Dermis blood vessel endothelial cell (primary cell): ENCODE measurements at regions not wholly inside any gene's neighbourhood (a gene's known extent, or its start where the extent isn't known, plus 50 kb on each side); places are given as distances from the start of the nearest gene placed in this dataset.
"Not testable (repeated sequence)": the region's sequence is repeated elsewhere in the genome, so short reads cannot be mapped to it uniquely, and the experiment has no call there.

Experiments
- DNase-seq: peaks from one replicate; pipeline ENCODE4 v3.0.0; 2010

DNA sequence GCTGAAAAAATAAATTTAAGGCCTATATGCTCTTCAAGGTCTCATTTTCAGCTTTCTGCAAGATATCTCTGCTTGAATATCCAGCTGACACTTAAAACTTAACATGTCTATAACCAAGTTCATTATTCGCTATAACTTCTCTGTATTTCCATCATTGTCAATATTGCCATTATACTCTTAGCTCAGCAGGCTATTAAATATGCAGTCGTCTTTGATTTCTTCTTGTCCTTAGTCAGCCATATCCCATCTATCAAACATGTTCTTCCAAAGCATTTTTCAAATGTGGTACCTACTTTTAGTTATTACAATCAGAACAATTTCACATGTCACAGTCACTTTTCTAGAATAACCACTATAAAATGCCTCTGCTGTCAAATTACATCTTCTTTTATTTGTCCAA lies 1364.1 kb downstream of the ARAP2 start:
- no peak for DNase-seq

GRCh38 chr4:34891892-34892291 lies 1352.4 kb downstream of the ARAP2 start:
- DNase-seq = no peak

- DNase-seq = no peak
Measured at GRCh38 chr4:34893382-34893781, 1350.9 kb downstream of the ARAP2 start.

DNA sequence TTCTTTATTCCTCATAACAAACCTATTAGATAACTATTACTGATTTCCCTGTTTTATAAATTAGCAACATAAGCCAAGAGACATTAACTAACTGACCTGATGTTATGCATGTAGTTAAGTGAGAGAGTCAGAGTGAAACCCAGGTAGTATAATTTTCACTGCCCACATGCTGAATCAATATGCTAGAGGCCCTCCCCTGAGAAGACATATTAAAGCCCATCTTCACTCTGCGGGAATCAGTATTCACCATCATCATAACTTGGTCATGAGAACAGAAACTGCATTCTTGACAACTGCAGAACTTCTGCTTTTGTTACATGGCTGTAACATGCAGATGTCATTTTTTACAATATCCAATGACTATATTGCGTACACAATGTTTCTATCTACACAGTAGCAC lies 1324.3 kb downstream of the ARAP2 start:
- no peak for DNase-seq

- no peak for DNase-seq
Measured at GRCh38 chr4:34921391-34921790, 1322.9 kb downstream of the ARAP2 start.

DNA sequence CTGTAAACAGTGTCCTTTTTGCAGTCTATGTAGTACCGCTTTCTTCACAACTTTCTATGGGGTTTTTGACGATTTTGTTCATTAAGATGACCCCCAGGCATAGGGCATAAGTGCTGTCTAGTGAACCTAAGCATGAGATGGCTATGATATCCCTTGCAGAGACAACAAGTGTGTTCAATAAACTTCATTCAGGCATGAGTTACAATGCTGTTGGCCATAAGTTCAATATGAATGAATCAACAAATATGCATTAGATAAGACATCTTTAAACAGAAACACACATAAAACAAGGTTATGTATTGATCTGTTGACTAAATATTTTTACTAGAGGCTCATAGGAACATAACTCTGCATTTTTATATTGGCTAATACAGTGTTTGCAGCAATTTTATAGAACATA lies 1322.0 kb downstream of the ARAP2 start:
- DNase-seq = no peak

GRCh38 chr4:34932591-34932990 lies 1311.7 kb downstream of the ARAP2 start:
- no peak for DNase-seq

- DNase-seq = no peak
Measured at GRCh38 chr4:34935739-34936138, 1308.6 kb downstream of the ARAP2 start.

DNA sequence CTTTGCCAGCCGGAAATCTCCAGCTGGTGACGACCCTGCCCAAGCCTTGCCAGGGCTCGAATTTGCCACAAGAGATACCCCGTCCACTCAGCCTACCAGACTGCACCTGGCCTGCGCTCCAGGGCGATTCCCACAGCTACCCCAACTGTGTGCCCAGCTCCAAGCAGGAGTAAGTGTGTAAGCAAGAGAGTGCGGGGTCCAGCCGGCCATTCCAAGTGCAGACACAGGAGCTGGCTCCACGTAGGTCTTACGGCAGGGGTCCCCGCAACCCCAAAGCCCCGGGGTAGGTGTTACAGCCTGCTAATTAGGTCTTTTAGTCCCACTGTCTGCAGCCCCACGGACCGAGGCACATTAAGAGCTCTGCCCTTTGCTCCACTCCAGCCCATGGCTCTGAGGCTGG lies 1305.2 kb downstream of the ARAP2 start:
- DNase-seq = no peak

DNA sequence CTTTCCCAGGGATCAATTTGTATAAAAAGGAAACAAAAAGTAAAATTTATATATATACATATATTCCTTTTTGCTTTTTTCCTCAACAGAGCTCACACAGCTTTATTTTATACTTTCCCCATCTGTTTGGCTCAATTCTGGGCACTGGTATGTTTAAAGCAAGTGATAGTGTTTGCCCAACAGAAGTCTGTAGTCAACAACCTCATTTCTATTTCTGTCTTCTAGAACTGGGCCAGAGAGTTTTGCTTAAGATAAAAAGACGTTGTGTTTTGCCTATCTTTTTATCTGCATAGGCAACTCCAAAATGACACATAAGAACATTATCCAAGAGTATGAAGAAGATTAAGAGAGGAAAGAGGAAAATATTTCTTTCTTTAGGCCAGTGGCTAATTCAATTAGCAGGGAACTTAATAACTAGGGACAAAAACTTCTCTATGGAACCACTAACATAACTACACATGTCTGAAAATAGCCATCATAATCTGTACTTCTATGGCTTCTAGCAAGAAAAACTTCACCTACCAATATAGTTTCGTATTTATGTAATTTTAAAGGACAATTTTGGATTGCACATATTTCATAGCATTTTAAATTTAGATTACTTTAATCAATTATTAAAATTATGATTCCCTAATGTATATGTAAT lies 1300.5 kb downstream of the ARAP2 start:
- no peak for DNase-seq

GRCh38 chr4:34950926-34951325 lies 1293.4 kb downstream of the ARAP2 start:
- no peak for DNase-seq

DNA sequence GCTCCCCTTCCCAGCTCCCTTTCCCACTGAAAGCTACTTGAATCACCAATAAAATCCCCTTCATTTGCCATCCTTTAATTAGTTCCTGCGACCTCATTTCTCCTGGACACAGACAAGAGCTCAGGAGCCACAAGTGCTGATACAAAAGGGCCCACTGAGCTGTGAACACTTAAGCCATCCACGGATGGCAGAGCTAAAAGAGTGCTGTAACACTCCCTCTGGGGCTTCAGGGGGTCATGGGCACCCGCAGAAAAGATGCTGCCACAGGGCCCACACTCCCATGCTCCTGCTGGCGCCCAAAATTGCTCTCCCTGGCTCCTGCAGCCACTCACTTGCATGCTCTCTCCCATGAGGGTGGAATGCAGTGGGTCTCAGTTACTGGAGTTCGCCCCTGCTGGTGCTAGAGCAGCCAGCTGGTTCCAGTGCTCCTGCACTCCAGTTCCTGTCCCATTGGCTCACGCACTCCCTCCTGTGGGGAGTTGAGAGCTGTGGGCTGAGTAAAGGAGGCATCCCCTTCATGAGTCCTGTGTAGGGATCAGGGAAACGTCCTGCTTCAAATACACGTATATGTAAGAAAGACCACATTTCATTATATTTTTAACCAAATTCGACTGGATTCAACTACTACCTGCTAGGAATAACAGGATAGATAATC lies 1291.0 kb downstream of the ARAP2 start:
- DNase-seq = no peak

DNA sequence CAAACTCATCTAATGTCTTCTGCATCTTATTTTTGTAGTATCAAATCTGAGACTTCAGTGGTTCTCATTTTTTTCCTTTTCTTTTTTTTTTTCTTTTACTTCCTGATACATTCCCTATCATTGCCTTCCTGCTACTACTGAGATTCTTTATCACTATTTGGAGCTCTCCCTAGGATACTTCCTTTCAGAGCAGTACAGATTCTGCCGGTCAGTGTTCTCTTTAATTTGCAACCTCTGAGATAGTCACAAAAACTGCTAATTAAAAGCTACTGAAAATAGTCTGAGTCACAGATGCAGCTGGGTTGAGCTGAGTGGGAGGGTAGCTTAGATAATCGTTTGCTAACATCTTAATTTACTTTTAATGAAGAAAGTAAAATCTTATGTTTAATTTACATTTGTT lies 1279.7 kb downstream of the ARAP2 start:
- no peak for DNase-seq

GRCh38 chr4:34972189-34972588 lies 1272.1 kb downstream of the ARAP2 start:
- DNase-seq = no peak

DNA sequence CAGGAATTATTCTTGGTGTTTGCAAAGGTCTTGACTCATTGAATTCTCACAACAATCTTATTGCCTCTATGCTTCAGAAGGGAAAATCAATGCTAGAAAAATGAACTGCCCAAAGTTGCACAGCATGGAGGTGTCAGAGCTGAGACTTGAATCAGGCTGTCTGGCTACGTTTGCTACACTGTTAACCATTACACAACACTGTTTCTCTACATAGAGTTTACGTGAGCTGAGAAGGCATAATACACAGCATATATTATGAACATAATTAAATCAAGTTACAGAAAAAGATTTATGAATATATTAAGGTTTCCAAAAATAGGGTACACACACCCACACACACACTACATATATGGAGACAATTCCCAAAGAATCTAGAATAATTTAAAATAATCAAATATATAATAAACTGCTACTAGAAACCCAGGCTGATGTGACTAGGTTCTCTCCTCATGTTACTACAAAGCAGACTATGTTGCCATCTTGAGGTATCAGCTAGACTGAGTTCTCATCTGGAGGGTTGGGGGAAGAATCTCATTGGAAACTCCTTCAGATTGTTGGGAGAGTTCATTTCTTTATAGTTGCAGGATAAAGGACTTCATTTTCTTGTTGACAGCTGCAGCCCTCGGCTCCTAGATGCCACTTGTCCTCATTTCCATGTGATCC lies 1270.5 kb downstream of the ARAP2 start:
- DNase-seq = no peak

DNA sequence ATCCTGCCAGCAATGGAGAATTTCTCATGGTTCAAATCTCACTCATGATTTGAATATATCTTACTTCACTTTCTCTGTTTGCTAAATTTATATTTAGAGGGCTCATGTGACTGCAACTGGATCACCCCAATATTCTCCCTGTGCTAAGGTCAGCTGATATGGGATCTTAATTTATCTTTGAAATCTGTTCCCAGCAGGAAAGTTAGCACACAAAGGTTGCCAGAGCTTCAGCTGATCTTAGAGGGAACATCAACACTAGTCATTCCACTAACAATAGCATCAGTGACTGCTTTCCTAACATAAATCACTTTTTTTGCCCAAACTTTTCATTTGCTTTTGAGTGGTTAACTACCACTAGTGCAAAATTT lies 1270.0 kb downstream of the ARAP2 start:
- DNase-seq = no peak

GRCh38 chr4:35021222-35021621 lies 1223.1 kb downstream of the ARAP2 start:
- DNase-seq = not testable (repeated sequence)

- no peak for DNase-seq
Measured at GRCh38 chr4:35025152-35025834, 1219.0 kb downstream of the ARAP2 start.

- DNase-seq = no peak
Measured at GRCh38 chr4:35038079-35038805, 1206.1 kb downstream of the ARAP2 start.

GRCh38 chr4:35038845-35039244 lies 1205.5 kb downstream of the ARAP2 start:
- DNase-seq = no peak

GRCh38 chr4:35052546-35052945 lies 1191.8 kb downstream of the ARAP2 start:
- no peak for DNase-seq

- DNase-seq = no peak
Measured at GRCh38 chr4:35063031-35063570, 1181.2 kb downstream of the ARAP2 start.

GRCh38 chr4:35066406-35066805 lies 1177.9 kb downstream of the ARAP2 start:
- DNase-seq = no peak
